Activated CD8-positive, alpha-beta memory T cell treated with anti-CD3 and anti-CD28 coated beads, Interleukin-2, amount 10 ng/mL, durations not matched to agents 7 days and 5 days (primary cell): ENCODE measurements at regions not wholly inside any gene's neighbourhood (a gene's known extent, or its start where the extent isn't known, plus 50 kb on each side); places are given as distances from the start of the nearest gene placed in this dataset.
"Not testable (repeated sequence)": the region's sequence is repeated elsewhere in the genome, so short reads cannot be mapped to it uniquely, and the experiment has no call there.

Experiments used
- ATAC-seq: fragments of 150-1000 bp; cut with Tn5 transposase; one replicate; pipeline ENCODE4 v1.10.0; 2021; ENCODE audit warnings: moderate library complexity
- CTCF ChIA-PET: fragments of 350-600 bp; sonication (Branson Sonifier 250); formaldehyde crosslinking; loops from one replicate; lab custom pipeline; 2021; ENCODE audit warnings: antibody characterized with exemption; lab: Charles Lee
- DNase-seq: peaks from one replicate; pipeline ENCODE4 v3.0.0-alpha.2; 2020
- H3K27ac Mint-ChIP-seq: one replicate; pipeline ENCODE4 v1.8.0; 2021; ENCODE audit warnings: mild to moderate bottlenecking, mixed read lengths
- H3K27me3 Mint-ChIP-seq: one replicate; pipeline ENCODE4 v1.8.0; 2021; ENCODE audit warnings: mixed read lengths
- H3K36me3 Mint-ChIP-seq: one replicate; pipeline ENCODE4 v1.8.0; 2021; ENCODE audit warnings: mild to moderate bottlenecking, mixed read lengths
- H3K4me1 Mint-ChIP-seq: one replicate; pipeline ENCODE4 v1.8.0; 2021; ENCODE audit warnings: mixed read lengths
- H3K4me3 Mint-ChIP-seq: one replicate; pipeline ENCODE4 v1.8.0; 2021; ENCODE audit warnings: mild to moderate bottlenecking, moderate library complexity, mixed read lengths
- H3K9me3 Mint-ChIP-seq: one replicate; pipeline ENCODE4 v1.8.0; 2022; ENCODE audit warnings: low read depth, mixed read lengths

DNA sequence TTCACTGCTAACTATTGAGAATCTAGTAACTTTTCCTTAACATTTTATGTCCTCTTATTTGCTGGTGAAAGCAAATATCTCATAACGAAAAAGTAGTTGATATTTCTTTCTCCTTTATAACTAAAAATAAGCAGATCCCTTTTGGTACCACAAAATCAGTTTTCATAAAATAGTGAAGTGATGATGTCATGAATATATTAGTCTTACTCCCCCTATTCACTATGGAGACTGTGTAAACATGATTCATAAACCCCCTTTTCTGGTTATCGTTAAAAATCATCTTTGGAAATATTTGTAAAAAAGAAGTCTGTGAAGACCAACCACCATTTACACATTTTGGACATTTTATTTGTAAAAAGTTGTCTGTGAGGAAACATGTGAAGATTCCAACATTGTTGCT, 734.9 kb downstream of the NUP35 start:
- no peaks in the 10 kb centered on the region for H3K27me3 Mint-ChIP-seq
- DNase-seq, result no peak
- no peak overlapping the region for H3K27ac Mint-ChIP-seq

DNA sequence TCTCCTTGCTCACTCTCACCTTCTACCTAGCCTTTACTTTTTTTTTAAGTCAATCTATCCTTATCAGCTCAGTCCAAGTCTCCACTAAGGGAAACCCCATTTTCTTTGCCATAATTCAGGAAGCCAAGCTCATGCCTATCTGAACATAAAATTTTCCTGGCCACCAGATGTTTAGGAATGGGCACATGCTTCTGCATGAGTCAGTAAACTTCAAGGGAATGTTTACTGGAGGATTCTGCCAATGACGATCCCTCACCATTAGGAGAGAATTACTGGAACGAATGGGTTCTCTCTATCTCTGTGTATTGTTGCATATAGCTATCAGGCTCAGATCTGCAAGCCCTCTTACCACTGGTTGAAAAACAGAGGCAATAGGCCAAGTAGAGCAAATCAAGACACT, 731.7 kb upstream of the ZNF804A start:
- Mint-ChIP-seq H3K9me3 (no peaks in the 10 kb centered on the region), H3K36me3 (no peaks in the 10 kb centered on the region), H3K27ac (no peak overlapping the region), H3K27me3 (no peaks in the 10 kb centered on the region), H3K4me3 (no peak overlapping the region), H3K4me1 (no peaks in the 10 kb centered on the region)
- CTCF ChIA-PET, result no interaction called here
- ATAC-seq (no peak), DNase-seq (no peak)

More for the DNA sequence above, 734.9 kb downstream of the NUP35 start:
- CTCF ChIA-PET, result no interaction called here
- ATAC-seq, result no peak
- Mint-ChIP-seq H3K4me3 (no peak overlapping the region), H3K36me3 (no peaks in the 10 kb centered on the region), H3K4me1 (no peaks in the 10 kb centered on the region), H3K9me3 (no peaks in the 10 kb centered on the region)

DNA sequence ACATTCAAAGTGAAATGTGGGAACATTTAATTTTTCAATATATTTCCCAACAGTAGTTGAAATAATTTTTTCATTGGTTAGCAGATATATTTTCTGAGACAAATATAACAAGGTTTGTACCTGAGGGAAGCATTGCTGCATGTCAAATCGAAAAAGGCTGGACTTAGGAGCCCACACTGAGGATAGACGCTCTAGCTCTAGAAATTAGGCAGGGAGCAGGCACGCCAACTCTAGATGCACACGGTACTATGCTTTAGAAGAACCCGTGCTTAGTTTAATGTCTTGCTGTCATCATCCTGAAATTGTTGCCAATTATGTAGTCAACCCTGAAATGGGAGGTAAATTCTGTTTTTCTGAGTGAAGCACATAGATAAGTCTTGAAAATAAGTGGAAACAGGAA, 731.1 kb upstream of the ZNF804A start:
- Mint-ChIP-seq H3K4me3 (no peak overlapping the region), H3K36me3 (no peaks in the 10 kb centered on the region), H3K27ac (no peak overlapping the region), H3K27me3 (no peaks in the 10 kb centered on the region), H3K9me3 (no peaks in the 10 kb centered on the region), H3K4me1 (no peaks in the 10 kb centered on the region)
- CTCF ChIA-PET, result no interaction called here
- ATAC-seq (no peak), DNase-seq (no peak)

DNA sequence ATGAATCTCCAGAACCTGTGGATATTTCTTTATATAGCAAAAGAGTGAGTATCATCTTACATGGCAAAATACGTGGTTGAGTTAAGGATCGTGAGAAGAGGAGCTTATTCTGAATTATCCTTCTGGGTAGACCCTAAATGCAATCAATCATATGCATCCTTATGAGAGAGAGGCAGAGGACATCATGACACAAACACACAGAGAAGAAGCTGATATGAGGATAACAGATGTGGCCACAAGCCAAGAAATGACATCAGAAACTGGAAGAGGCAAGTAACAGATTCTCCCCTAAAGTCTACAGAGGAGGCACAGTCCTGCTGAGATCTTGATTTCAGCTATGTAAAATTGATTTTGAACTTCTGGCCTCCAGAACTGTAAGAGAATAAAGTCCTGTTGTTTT, 730.2 kb upstream of the ZNF804A start:
- no peak overlapping the region for H3K27ac Mint-ChIP-seq
- CTCF ChIA-PET, result no interaction called here
- no peaks in the 10 kb centered on the region for H3K27me3 Mint-ChIP-seq

DNA sequence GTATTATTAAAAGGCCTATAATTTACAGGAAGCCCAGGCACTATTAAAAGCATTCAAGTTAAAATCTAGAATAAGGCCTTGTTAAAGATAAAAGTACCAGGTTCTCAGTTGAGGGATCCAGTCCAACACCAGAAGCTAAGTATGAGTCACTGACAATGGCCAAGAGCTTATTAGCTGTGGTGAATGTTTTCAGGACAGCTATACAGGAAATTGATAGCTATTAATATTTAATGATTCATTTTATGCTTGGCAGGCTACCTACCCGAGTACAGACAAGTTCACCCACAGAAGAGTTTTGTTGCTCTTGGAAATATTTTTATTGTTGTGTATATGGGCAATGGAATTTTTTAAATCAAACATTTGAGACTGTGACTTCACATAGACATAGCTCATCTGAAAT, 729.6 kb upstream of the ZNF804A start:
- H3K36me3 Mint-ChIP-seq, result no peaks in the 10 kb centered on the region
- no peak overlapping the region for H3K27ac Mint-ChIP-seq
- ATAC-seq (no peak), DNase-seq (no peak)
- H3K4me1 Mint-ChIP-seq, result no peaks in the 10 kb centered on the region
- H3K27me3 Mint-ChIP-seq, result no peaks in the 10 kb centered on the region
- H3K4me3 Mint-ChIP-seq, result no peak overlapping the region
- CTCF ChIA-PET, result no interaction called here
- no peaks in the 10 kb centered on the region for H3K9me3 Mint-ChIP-seq

More for the DNA sequence above, 730.2 kb upstream of the ZNF804A start:
- no peaks in the 10 kb centered on the region for H3K9me3 Mint-ChIP-seq
- no peaks in the 10 kb centered on the region for H3K4me1 Mint-ChIP-seq
- no peak for ATAC-seq
- no peaks in the 10 kb centered on the region for H3K36me3 Mint-ChIP-seq
- DNase-seq, result no peak
- no peak overlapping the region for H3K4me3 Mint-ChIP-seq

DNA sequence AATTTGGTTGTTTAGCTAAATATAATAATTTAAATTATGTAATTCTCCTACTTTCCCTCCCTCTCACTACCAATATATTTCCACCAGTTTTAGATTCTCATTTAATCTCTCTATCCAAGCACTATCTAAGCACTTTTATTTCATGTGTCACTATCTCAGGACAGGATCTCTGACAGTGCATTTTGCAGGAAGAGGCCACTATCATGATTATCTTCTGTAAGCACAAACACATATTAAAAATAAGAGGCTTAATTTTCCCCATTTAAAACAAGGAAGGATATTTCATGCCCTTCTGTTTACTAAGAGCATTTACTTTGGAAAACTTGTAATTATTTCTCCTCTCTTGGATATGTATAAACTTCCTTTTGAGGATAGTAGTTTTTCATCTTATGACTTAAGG, 726.2 kb upstream of the ZNF804A start:
- no peak overlapping the region for H3K27ac Mint-ChIP-seq
- H3K27me3 Mint-ChIP-seq, result no peaks in the 10 kb centered on the region
- H3K36me3 Mint-ChIP-seq, result no peaks in the 10 kb centered on the region
- H3K4me3 Mint-ChIP-seq, result no peak overlapping the region
- no peak for ATAC-seq
- no peaks in the 10 kb centered on the region for H3K4me1 Mint-ChIP-seq
- H3K9me3 Mint-ChIP-seq, result peaks cover 4% of the 10 kb centered on the region
- no peak for DNase-seq
- CTCF ChIA-PET, result no interaction called here

DNA sequence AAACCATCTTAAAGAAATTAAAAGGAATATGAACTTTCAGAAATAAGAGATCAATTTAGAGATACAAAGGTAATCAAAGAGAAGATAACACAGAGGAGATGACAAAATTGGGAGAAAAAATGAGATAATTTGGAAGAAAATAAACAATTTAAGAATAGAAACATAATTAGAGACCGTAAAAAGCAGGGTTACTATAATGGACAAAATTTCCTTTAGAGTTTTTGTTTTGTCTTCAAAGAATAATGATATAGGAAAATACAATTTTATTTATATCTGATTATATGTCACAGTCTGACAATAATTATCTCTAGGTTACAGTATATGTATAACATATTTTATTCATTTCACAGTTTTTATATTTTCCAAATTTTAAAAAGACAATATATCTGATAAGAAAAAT, 716.4 kb upstream of the ZNF804A start:
- no peak for DNase-seq
- CTCF ChIA-PET, result no interaction called here
- Mint-ChIP-seq H3K4me1 (no peaks in the 10 kb centered on the region), H3K9me3 (no peaks in the 10 kb centered on the region), H3K27ac (no peak overlapping the region), H3K27me3 (no peaks in the 10 kb centered on the region), H3K36me3 (no peaks in the 10 kb centered on the region), H3K4me3 (no peak overlapping the region)
- ATAC-seq, result no peak

DNA sequence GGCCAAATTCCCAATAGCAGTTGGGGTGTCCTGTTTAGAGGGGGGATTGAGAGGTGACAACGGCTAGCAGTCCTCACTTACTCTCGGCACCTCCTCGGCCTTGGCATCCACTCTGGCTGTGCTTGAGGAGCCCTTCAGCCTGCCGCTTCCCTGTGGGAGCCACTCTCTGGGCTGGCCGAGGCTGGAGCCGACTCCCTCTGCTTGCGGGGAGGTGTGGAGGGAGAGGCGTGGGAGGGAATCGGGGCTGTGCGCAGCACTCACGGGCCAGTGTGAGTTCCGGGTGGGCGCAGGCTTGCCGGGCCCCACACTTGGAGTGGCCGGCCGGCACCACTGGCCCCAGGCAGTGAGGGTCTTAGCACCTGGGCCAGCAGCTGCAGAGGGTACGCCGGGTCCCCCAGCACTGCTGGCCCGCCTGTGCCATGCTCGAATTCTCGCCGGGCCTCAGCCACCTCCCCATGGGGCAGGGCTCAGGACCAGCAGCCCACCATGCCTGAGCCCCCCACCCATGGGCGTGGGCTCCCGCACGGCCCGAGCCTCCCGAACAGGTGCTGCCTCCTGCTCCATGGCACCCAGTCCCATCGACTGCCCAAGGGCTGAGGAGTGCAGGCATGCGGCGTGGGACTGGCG, 705.9 kb upstream of the ZNF804A start:
- CTCF ChIA-PET, result no interaction called here
- H3K4me1 Mint-ChIP-seq, result no peaks in the 10 kb centered on the region

DNA sequence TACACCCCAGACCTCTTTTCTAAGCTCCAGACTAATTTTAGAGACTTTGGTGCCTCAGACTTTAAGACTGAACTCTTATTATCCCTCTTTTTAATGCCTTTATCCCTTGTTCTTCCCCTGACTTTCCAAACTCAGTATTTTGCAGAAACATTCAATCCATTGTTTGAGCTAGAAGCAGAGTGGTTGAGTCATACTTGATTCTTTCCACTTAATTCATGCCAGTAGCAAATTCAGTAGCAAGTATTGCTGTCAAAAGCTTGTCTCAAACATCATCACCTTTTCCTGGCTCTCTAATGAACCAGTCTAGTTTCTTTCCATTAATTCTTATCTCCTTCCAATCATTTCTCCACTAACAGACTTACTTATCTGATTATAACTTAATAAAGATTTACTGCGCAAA, 699.7 kb upstream of the ZNF804A start:
- DNase-seq (no peak), ATAC-seq (no peak)
- Mint-ChIP-seq H3K4me3 (no peak overlapping the region), H3K36me3 (no peaks in the 10 kb centered on the region), H3K9me3 (peaks cover 10% of the 10 kb centered on the region), H3K27ac (no peak overlapping the region), H3K27me3 (no peaks in the 10 kb centered on the region), H3K4me1 (no peaks in the 10 kb centered on the region)
- CTCF ChIA-PET, result no interaction called here

More for the DNA sequence above, 705.9 kb upstream of the ZNF804A start:
- ATAC-seq (no peak), DNase-seq (no peak)
- Mint-ChIP-seq H3K9me3 (peaks cover 2% of the 10 kb centered on the region), H3K27ac (no peak overlapping the region), H3K36me3 (no peaks in the 10 kb centered on the region), H3K4me3 (no peak overlapping the region), H3K27me3 (no peaks in the 10 kb centered on the region)

DNA sequence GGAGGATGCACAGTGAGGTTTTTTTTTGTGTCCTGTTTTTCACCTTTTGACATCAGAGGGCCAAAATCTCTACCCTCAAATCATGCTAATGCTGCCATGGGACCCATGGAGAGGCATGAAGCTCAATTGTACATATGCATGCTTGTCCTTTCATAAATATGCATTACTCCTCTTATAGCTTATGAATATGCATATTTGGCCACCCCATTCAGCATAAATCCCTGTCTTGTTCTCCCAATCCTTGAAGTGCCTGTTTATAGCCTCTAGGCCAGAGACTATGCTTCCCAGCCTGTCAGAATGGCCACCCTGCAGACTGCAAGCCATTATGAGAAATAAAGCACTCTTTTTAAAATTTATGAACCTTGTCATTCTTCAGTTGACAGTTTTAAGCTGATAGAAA, 696.4 kb upstream of the ZNF804A start:
- Mint-ChIP-seq H3K27ac (no peak overlapping the region), H3K4me1 (no peaks in the 10 kb centered on the region), H3K27me3 (no peaks in the 10 kb centered on the region), H3K4me3 (no peak overlapping the region), H3K36me3 (no peaks in the 10 kb centered on the region), H3K9me3 (peaks cover 8% of the 10 kb centered on the region)
- ATAC-seq, result no peak
- CTCF ChIA-PET, result no interaction called here
- no peak for DNase-seq

DNA sequence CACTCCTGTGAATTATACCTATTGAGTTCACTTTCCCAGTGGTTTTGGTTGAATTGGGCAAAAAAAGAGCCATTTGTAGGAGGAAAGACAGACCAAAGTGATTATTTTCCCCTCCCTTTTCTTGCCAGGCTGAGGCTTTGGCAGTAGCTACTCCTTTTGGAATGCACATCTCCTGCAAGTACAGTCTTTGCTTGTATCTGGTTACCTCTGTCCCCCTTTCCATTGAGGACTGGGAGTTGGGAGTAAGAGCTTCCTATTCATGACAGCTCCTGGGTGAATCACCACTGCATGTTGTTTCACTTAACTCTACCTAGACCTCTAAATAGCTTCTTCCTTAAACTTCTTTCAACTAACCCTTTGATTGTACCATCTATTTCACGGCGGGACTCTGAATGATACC, 695.3 kb upstream of the ZNF804A start:
- Mint-ChIP-seq H3K9me3 (peaks cover 8% of the 10 kb centered on the region), H3K4me1 (no peaks in the 10 kb centered on the region), H3K36me3 (no peaks in the 10 kb centered on the region), H3K4me3 (no peak overlapping the region), H3K27me3 (no peaks in the 10 kb centered on the region), H3K27ac (no peak overlapping the region)
- no peak for DNase-seq
- CTCF ChIA-PET, result no interaction called here
- no peak for ATAC-seq

DNA sequence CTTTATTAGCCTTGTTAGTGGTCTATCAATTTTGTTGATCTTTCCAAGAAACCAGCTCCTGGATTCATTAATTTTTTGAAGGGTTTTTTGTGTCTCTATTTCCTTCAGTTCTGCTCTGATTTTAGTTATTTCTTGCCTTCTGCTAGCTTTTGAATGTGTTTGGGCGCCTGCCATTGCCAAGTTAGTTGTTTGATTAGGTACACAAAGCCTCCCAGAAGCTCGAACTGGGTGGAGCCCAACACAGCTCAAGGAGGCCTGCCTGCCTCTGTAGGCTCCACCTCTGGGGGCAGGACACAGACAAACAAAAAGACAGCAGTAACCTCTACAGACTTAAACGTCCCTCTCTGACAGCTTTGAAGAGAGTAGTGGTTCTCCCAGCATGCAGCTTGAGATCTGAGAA, 682.3 kb upstream of the ZNF804A start:
- H3K27me3 Mint-ChIP-seq, DNase-seq, H3K4me3 Mint-ChIP-seq, ATAC-seq, H3K27ac Mint-ChIP-seq, H3K9me3 Mint-ChIP-seq, CTCF ChIA-PET, H3K36me3 Mint-ChIP-seq, H3K4me1 Mint-ChIP-seq: not testable (repeated sequence)

DNA sequence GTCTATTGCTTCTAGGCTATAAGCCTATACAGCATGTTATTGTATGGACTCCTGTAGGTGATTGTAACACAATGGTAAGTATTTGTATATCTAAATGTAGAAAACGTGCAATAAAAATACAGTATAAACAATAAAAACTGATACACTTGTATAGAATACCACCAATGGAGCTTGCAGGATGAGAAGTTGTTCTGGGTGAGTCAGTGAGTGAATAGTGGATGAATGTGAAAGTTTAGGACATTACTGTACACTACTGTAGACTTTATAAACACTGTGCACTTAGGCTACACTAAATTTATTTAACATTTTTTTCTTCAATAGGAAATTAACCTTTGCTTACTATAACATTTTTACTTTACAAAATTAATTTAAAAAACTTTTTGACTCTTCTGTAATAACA, 679.2 kb upstream of the ZNF804A start:
- no peaks in the 10 kb centered on the region for H3K27me3 Mint-ChIP-seq
- H3K4me1 Mint-ChIP-seq, result no peaks in the 10 kb centered on the region
- ATAC-seq, result no peak
- no peak for DNase-seq
- H3K4me3 Mint-ChIP-seq, result no peak overlapping the region
- H3K36me3 Mint-ChIP-seq, result no peaks in the 10 kb centered on the region
- peaks cover 5% of the 10 kb centered on the region for H3K9me3 Mint-ChIP-seq
- no peak overlapping the region for H3K27ac Mint-ChIP-seq
- CTCF ChIA-PET, result no interaction called here

DNA sequence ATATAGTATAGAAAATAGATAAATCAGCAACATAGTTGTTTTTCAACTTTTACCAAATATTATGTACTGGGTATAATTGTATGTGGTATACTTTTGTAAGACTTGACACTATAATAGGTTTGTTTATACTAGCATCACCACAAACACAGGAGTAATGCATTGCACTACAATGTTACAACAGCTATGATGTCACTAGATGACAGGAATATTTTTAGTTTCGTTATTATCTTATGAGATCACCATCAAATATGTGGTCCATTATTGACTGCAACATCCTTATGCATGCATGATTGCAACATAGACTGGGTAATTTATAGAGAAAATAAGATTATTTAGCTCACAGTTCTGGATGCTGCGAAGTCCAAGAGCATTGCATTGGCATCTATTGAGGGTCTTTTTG, 678.4 kb upstream of the ZNF804A start:
- ATAC-seq (no peak), DNase-seq (no peak)
- Mint-ChIP-seq H3K4me1 (no peaks in the 10 kb centered on the region), H3K9me3 (peaks cover 5% of the 10 kb centered on the region), H3K27ac (no peak overlapping the region), H3K27me3 (no peaks in the 10 kb centered on the region), H3K36me3 (no peaks in the 10 kb centered on the region), H3K4me3 (no peak overlapping the region)
- CTCF ChIA-PET, result no interaction called here

DNA sequence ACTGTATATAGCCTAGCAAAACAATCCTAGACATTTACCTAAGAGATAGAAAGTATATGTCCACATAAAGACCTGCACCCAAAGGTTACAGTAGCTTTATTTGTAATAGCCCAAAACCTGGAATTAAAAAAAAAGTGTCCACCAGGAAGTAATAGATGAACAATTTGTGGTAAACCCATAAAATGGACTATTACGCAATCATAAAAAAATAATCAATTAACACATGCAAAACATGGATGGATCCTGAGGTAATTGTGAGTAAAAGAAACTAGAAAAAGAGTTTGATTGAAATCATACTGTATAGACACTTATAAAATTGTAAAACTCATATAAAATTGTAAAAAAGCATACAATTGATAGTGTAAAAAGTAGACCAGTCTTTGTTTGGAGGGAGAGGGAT, 673.0 kb upstream of the ZNF804A start:
- Mint-ChIP-seq H3K4me1 (no peaks in the 10 kb centered on the region), H3K4me3 (no peak overlapping the region), H3K27me3 (no peaks in the 10 kb centered on the region), H3K27ac (no peak overlapping the region), H3K9me3 (peaks cover 10% of the 10 kb centered on the region), H3K36me3 (no peaks in the 10 kb centered on the region)
- CTCF ChIA-PET, result no interaction called here
- DNase-seq (no peak), ATAC-seq (no peak)
